Neural cell (in vitro differentiated cells): ENCODE measurements at regions not wholly inside any gene's neighbourhood (a gene's known extent, or its start where the extent isn't known, plus 50 kb on each side); places are given as distances from the start of the nearest gene placed in this dataset.

Experiments
- CTCF ChIP-seq: fragments of 450-650 bp; IDR thresholded peaks from 2 replicates; pipeline ENCODE4 v1.5.1; 2014; ENCODE audit warnings: antibody characterized with exemption, mild to moderate bottlenecking, moderate library complexity; ENCODE audit not compliant: poor library complexity, severe bottlenecking
- EP300 ChIP-seq: fragments of 450-650 bp; conservative IDR thresholded peaks from 2 replicates; pipeline ENCODE4 v1.6.1; 2014; ENCODE audit warnings: antibody characterized with exemption, mild to moderate bottlenecking, moderate library complexity; ENCODE audit not compliant: poor library complexity, severe bottlenecking
- EZH2 ChIP-seq: fragments of 200-600, 300-800 bp; shearing (Covaris generic), sonication (generic); IDR thresholded peaks from 2 replicates; pipeline ENCODE4 v1.6.1; 2014; ENCODE audit warnings: antibody characterized with exemption, low read length, borderline replicate concordance, mild to moderate bottlenecking; ENCODE audit not compliant: insufficient read depth, poor library complexity, severe bottlenecking
- POLR2AphosphoS5 ChIP-seq: IDR thresholded peaks from 2 replicates; pipeline ENCODE4 v1.6.1; 2012
- SMC3 ChIP-seq: fragments of 450-650 bp; conservative IDR thresholded peaks from 2 replicates; pipeline ENCODE4 v1.6.1; 2014; ENCODE audit warnings: antibody characterized with exemption, mild to moderate bottlenecking, moderate library complexity; ENCODE audit not compliant: poor library complexity
- TAF1 ChIP-seq: IDR thresholded peaks from 2 replicates; pipeline ENCODE4 v1.6.1; 2012; ENCODE audit warnings: low read depth

- TF ChIP-seq EZH2 (no peak), CTCF (no peak), TAF1 (no peak), SMC3 (no peak), EP300 (no peak), POLR2AphosphoS5 (no peak)
These were observed 170.5 kb downstream of the VEGFA start for GRCh38 chr6:43940393-43941087.
